ENCODE measurements at regions not wholly inside any gene's neighbourhood (a gene's known extent, or its start where the extent isn't known, plus 50 kb on each side); places are given as distances from the start of the nearest gene placed in this dataset.

DNA sequence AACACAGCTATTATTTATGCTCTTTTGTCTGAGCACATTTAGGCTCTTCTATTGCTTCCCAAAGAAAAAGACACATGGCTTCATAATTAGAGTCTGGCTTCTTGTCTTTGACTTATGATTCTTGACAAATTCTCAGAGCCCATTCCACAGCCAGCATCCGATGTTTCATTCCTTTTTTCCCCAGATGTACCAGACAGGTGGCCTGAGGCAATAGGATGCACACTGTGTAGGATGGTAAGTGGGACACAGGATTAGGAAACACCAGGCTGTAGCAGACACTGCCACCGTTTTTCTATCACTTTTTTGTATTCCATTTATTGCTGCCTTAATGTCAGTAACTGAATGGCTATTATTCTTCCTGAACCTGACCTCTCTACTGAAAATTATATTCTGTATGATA is 188.9 kb upstream of the CDIN1 start:
- intact Hi-C loops (cut with DNase I; ENCODE audit: low total_unique reads): no loop called here
- 58 to 66% methylated on average over 2 of the region's 2 CpGs for WGBS, 2 donors
- no peak for DNase-seq (ENCODE audit: low spot score in 2 of 2)
- H3K4me3 ChIP-seq (ENCODE audit: low read depth, poor library complexity, severe bottlenecking): no peak overlapping the region
- TF ChIP-seq, protein P1, sequence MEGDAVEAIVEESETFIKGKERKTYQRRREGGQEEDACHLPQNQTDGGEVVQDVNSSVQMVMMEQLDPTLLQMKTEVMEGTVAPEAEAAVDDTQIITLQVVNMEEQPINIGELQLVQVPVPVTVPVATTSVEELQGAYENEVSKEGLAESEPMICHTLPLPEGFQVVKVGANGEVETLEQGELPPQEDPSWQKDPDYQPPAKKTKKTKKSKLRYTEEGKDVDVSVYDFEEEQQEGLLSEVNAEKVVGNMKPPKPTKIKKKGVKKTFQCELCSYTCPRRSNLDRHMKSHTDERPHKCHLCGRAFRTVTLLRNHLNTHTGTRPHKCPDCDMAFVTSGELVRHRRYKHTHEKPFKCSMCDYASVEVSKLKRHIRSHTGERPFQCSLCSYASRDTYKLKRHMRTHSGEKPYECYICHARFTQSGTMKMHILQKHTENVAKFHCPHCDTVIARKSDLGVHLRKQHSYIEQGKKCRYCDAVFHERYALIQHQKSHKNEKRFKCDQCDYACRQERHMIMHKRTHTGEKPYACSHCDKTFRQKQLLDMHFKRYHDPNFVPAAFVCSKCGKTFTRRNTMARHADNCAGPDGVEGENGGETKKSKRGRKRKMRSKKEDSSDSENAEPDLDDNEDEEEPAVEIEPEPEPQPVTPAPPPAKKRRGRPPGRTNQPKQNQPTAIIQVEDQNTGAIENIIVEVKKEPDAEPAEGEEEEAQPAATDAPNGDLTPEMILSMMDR (IDR thresholded peaks at IDR 0.05): no peak
- no peak for TF ChIP-seq POLR2A (IDR thresholded peaks at IDR 0.05)

DNA sequence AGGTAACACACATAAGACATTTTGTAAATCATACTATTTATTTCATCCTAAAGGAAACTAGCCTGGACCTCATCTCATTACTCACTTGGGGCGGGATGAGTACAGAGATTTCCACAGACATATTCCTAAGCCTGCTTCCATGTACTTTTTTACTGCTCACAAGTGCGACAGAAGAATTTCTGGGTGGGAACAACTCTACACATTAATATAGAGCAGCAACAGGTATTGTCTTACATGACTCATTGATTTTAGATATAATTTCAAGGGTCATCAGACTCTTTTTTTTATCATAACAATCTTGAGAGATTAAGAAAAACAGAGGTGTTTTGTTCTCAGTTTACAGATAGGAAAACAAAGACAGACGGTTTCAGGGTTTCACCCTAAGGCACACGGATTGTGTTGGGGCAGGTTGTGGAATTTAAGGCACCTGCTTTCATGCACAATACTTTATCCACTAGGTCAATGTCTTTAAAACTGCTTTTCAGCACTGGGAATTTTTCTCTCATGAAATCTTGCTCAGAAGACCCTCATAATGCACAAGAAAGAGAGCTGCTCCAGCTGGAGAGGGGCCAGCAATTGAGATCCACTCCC is 186.7 kb upstream of the CDIN1 start:
- DNase-seq (ENCODE audit: low spot score in 2 of 2): no peak
- TF ChIP-seq POLR2A (IDR thresholded peaks at IDR 0.05): no peak
- TF ChIP-seq, protein P1 (IDR thresholded peaks at IDR 0.05): no peak
- 53 to 58% methylated on average over 4 of the region's 4 CpGs for WGBS, 2 donors
- H3K4me3 ChIP-seq (ENCODE audit: low read depth, poor library complexity, severe bottlenecking): no peak overlapping the region
- intact Hi-C loops (cut with DNase I; ENCODE audit: low total_unique reads): no loop called here

DNA sequence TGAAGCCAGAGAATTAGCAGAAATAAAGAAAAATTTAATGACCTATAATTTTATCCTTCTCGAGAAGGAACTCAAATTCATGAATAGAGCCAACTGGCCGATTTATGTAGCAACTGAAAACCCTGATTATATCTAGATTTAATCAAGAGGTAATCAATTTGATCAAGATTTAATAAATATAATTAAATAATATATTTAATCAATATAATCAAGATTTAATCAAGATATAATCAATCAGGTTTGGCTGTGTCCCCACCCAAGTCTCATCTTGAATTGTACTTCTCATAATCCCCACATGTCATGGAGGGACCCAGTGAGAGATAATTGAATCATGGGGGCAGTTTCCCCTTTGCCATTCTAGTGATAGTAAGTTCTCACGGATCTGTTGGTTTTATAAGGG is 181.2 kb upstream of the CDIN1 start:
- TF ChIP-seq POLR2A (IDR thresholded peaks at IDR 0.05): no peak
- TF ChIP-seq, protein P1 (IDR thresholded peaks at IDR 0.05): no peak
- WGBS, 2 donors: 87 to 88% methylated on average over 3 of the region's 3 CpGs
- no peak for DNase-seq (ENCODE audit: low spot score in 2 of 2)
- H3K4me3 ChIP-seq (ENCODE audit: low read depth, poor library complexity, severe bottlenecking): no peak overlapping the region
- intact Hi-C loops (cut with DNase I; ENCODE audit: low total_unique reads): no loop called here

DNA sequence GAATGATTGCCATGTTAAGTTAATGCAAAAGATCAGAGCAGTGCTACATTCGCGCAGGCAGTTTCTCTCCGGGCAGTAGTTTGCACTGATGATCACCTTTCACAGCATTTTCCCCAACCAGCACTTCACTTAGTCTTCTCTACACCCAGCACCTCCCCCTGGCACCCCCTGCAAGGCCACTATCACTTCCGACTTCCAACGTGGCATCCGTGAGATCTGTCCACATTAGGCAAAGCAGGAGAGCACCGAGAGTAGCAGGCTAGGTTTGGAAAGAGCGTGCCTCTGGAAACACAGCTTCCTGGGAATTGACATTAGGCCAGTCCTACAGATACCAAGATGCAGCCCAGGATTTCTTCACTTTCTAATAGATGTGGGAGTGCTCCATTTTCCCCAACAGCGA is 180.2 kb upstream of the CDIN1 start:
- no peak for DNase-seq (ENCODE audit: low spot score in 2 of 2)
- WGBS, 2 donors: 92 to 95% methylated on average over 9 of the region's 9 CpGs
- H3K4me3 ChIP-seq (ENCODE audit: low read depth, poor library complexity, severe bottlenecking): no peak overlapping the region
- intact Hi-C loops (cut with DNase I; ENCODE audit: low total_unique reads): no loop called here
- TF ChIP-seq, protein P1 (IDR thresholded peaks at IDR 0.05): no peak
- no peak for TF ChIP-seq POLR2A (IDR thresholded peaks at IDR 0.05)

DNA sequence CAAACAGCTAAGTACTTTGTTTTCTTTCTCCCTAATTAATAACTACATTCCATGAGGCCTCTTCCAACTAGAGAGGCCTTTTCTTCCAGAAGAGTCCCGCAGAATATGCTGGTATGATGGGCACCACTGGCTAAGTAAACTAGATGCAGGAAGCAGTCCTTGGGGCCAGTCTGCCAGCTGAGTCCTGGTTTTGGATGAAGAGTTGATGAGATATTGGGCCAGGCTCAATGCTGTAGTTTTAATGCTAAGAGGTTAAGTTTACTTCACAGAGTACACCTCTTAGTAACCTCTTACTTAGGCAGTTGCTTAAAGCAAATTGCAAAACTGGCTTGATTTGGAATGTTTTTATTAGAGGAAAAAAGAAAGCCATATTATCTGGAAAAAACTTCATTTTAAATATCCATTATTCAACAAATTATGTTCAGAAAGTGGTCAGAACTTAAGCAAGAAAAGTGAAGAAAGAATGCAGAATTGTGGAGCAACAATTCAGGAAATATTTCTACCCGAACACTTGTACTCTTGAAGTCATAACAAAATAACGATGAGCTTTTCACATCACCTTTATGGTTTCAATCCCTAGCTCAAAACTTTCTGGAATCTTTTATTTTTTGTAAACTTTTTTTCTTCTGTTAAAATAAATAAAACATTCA is 178.4 kb upstream of the CDIN1 start:
- 90 to 94% methylated on average over 3 of the region's 3 CpGs for WGBS, 2 donors
- intact Hi-C loops (cut with DNase I; ENCODE audit: low total_unique reads): no loop called here
- TF ChIP-seq, protein P1 (IDR thresholded peaks at IDR 0.05): no peak
- TF ChIP-seq POLR2A (IDR thresholded peaks at IDR 0.05): no peak
- no peak overlapping the region for H3K4me3 ChIP-seq (ENCODE audit: low read depth, poor library complexity, severe bottlenecking)
- DNase-seq (ENCODE audit: low spot score in 2 of 2): no peak

DNA sequence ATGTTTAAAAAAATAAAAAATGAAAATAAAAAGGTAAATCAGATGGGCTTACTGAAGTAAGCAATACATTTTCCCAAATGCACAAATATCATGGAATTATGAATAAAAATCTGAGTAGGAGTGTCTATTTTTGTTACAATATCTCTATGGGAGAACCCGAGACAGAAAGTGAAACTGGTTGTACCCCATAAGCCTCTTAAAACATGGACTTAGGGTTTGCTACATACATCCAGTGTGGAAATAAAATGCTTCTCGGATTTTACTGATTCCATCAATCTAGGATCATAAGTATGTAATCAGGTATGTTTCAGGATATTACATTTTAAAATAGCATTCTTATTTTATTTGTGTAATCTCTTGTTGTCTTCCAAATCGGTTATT is 177.8 kb upstream of the CDIN1 start:
- WGBS, 2 donors: 61 to 82% methylated on average over 3 of the region's 3 CpGs
- DNase-seq (ENCODE audit: low spot score in 2 of 2): no peak
- intact Hi-C loops (cut with DNase I; ENCODE audit: low total_unique reads): no loop called here
- H3K4me3 ChIP-seq (ENCODE audit: low read depth, poor library complexity, severe bottlenecking): no peak overlapping the region
- no peak for TF ChIP-seq POLR2A (IDR thresholded peaks at IDR 0.05)
- TF ChIP-seq, protein P1 (IDR thresholded peaks at IDR 0.05): no peak

Data from lower leg skin (tissue), 4 donors.